Activated T-helper 2 cell treated with anti-CD3 and anti-CD28 coated beads, Interferon-gamma antibody, Interleukin-2, Interleukin-4, amounts not matched to agents 10 μg/mL and 5 μg/mL and 100 μg/mL, durations not matched to agents 14 hours and 24 hours and 36 hours (primary cell): ENCODE measurements at regions not wholly inside any gene's neighbourhood (a gene's known extent, or its start where the extent isn't known, plus 50 kb on each side); places are given as distances from the start of the nearest gene placed in this dataset.

ENCODE experiments used
- DNase-seq: peaks from one replicate; pipeline ENCODE4 v3.0.0; 2021; ENCODE audit warnings: low spot score
- H3K27ac Mint-ChIP-seq: one replicate; pipeline ENCODE4 v1.8.0; 2021; ENCODE audit warnings: mixed read lengths
- H3K27me3 Mint-ChIP-seq: one replicate; pipeline ENCODE4 v1.8.0; 2021; ENCODE audit warnings: low read depth, mixed read lengths
- H3K36me3 Mint-ChIP-seq: one replicate; pipeline ENCODE4 v1.8.0; 2021; ENCODE audit warnings: low read depth, mixed read lengths
- H3K4me1 Mint-ChIP-seq: one replicate; pipeline ENCODE4 v1.8.0; 2021; ENCODE audit warnings: low read depth, mixed read lengths
- H3K4me3 Mint-ChIP-seq: one replicate; pipeline ENCODE4 v1.8.0; 2021; ENCODE audit warnings: low read depth, mild to moderate bottlenecking, moderate library complexity, mixed read lengths
- H3K9me3 Mint-ChIP-seq: one replicate; pipeline ENCODE4 v1.8.0; 2021; ENCODE audit warnings: mixed read lengths
- intact Hi-C: fragments of 100-400 bp; cut with micrococcal nuclease; formaldehyde crosslinking; loops from one replicate; pipeline ENCODE4 v1.15.1; 2023

GRCh38 chr4:164484551-164484950, 269.4 kb upstream of the SMIM31 start:
- no peak overlapping the region for H3K27ac Mint-ChIP-seq
- no peak for DNase-seq

GRCh38 chr4:164485136-164485535, 268.8 kb upstream of the SMIM31 start:
- no peak overlapping the region for H3K4me3 Mint-ChIP-seq
- DNase-seq: no peak
- no peaks in the 10 kb centered on the region for H3K36me3 Mint-ChIP-seq
- no peak overlapping the region for H3K27ac Mint-ChIP-seq
- no peaks in the 10 kb centered on the region for H3K4me1 Mint-ChIP-seq
- H3K9me3 Mint-ChIP-seq: no peaks in the 10 kb centered on the region
- intact Hi-C loops: no loop called here
- no peaks in the 10 kb centered on the region for H3K27me3 Mint-ChIP-seq

More at GRCh38 chr4:164484551-164484950, 269.4 kb upstream of the SMIM31 start:
- Mint-ChIP-seq H3K9me3 (no peaks in the 10 kb centered on the region), H3K27me3 (no peaks in the 10 kb centered on the region), H3K4me1 (no peaks in the 10 kb centered on the region), H3K4me3 (no peak overlapping the region), H3K36me3 (no peaks in the 10 kb centered on the region)
- intact Hi-C loops: no loop called here

GRCh38 chr4:164488114-164488513, 265.8 kb upstream of the SMIM31 start:
- no peak for DNase-seq
- Mint-ChIP-seq H3K36me3 (no peaks in the 10 kb centered on the region), H3K27ac (no peak overlapping the region), H3K4me1 (no peaks in the 10 kb centered on the region), H3K27me3 (no peaks in the 10 kb centered on the region), H3K9me3 (no peaks in the 10 kb centered on the region), H3K4me3 (no peak overlapping the region)
- intact Hi-C loops: no loop called here

- intact Hi-C loops: no loop called here
- no peaks in the 10 kb centered on the region for H3K4me1 Mint-ChIP-seq
- H3K27ac Mint-ChIP-seq: no peak overlapping the region
- H3K9me3 Mint-ChIP-seq: no peaks in the 10 kb centered on the region
- H3K27me3 Mint-ChIP-seq: no peaks in the 10 kb centered on the region
- H3K36me3 Mint-ChIP-seq: no peaks in the 10 kb centered on the region
- H3K4me3 Mint-ChIP-seq: no peak overlapping the region
- DNase-seq: no peak
These were observed 252.9 kb upstream of the SMIM31 start for GRCh38 chr4:164501074-164501473.

- Mint-ChIP-seq H3K36me3 (no peaks in the 10 kb centered on the region), H3K9me3 (no peaks in the 10 kb centered on the region), H3K27me3 (no peaks in the 10 kb centered on the region), H3K4me1 (no peaks in the 10 kb centered on the region), H3K27ac (no peak overlapping the region), H3K4me3 (no peak overlapping the region)
- intact Hi-C loops: no loop called here
- no peak for DNase-seq
These were observed 250.1 kb upstream of the SMIM31 start for GRCh38 chr4:164503874-164504273.

GRCh38 chr4:164508097-164508496, 245.8 kb upstream of the SMIM31 start:
- no peak for DNase-seq
- no peak overlapping the region for H3K4me3 Mint-ChIP-seq
- H3K9me3 Mint-ChIP-seq: no peaks in the 10 kb centered on the region
- intact Hi-C loops: no loop called here
- no peaks in the 10 kb centered on the region for H3K4me1 Mint-ChIP-seq
- no peaks in the 10 kb centered on the region for H3K27me3 Mint-ChIP-seq
- H3K36me3 Mint-ChIP-seq: no peaks in the 10 kb centered on the region
- H3K27ac Mint-ChIP-seq: no peak overlapping the region

- H3K4me3 Mint-ChIP-seq: no peak overlapping the region
- intact Hi-C loops: no loop called here
- no peak overlapping the region for H3K27ac Mint-ChIP-seq
- no peaks in the 10 kb centered on the region for H3K36me3 Mint-ChIP-seq
- no peaks in the 10 kb centered on the region for H3K27me3 Mint-ChIP-seq
- no peaks in the 10 kb centered on the region for H3K4me1 Mint-ChIP-seq
- H3K9me3 Mint-ChIP-seq: no peaks in the 10 kb centered on the region
- DNase-seq: no peak
These were observed 245.2 kb upstream of the SMIM31 start for GRCh38 chr4:164508771-164509170.

- Mint-ChIP-seq H3K4me1 (no peaks in the 10 kb centered on the region), H3K27me3 (no peaks in the 10 kb centered on the region), H3K36me3 (no peaks in the 10 kb centered on the region), H3K9me3 (no peaks in the 10 kb centered on the region), H3K4me3 (no peak overlapping the region), H3K27ac (no peak overlapping the region)
- no peak for DNase-seq
- intact Hi-C loops: no loop called here
These were observed 244.0 kb upstream of the SMIM31 start for GRCh38 chr4:164509951-164510350.

GRCh38 chr4:164512124-164512523, 241.8 kb upstream of the SMIM31 start:
- no peak for DNase-seq
- Mint-ChIP-seq H3K9me3 (no peaks in the 10 kb centered on the region), H3K4me3 (no peak overlapping the region), H3K27me3 (no peaks in the 10 kb centered on the region), H3K4me1 (no peaks in the 10 kb centered on the region), H3K36me3 (no peaks in the 10 kb centered on the region), H3K27ac (no peak overlapping the region)
- intact Hi-C loops: no loop called here

- H3K36me3 Mint-ChIP-seq: no peaks in the 10 kb centered on the region
- no peak for DNase-seq
- H3K9me3 Mint-ChIP-seq: no peaks in the 10 kb centered on the region
- no peak overlapping the region for H3K4me3 Mint-ChIP-seq
- H3K4me1 Mint-ChIP-seq: no peaks in the 10 kb centered on the region
- intact Hi-C loops: no loop called here
- H3K27ac Mint-ChIP-seq: no peak overlapping the region
- H3K27me3 Mint-ChIP-seq: no peaks in the 10 kb centered on the region
These were observed 239.2 kb upstream of the SMIM31 start for GRCh38 chr4:164514765-164515164.

GRCh38 chr4:164524789-164525188, 229.1 kb upstream of the SMIM31 start:
- H3K27ac Mint-ChIP-seq: no peak overlapping the region
- H3K4me3 Mint-ChIP-seq: no peak overlapping the region
- no peaks in the 10 kb centered on the region for H3K36me3 Mint-ChIP-seq
- no peak for DNase-seq
- intact Hi-C loops: no loop called here
- no peaks in the 10 kb centered on the region for H3K27me3 Mint-ChIP-seq
- H3K9me3 Mint-ChIP-seq: no peaks in the 10 kb centered on the region
- H3K4me1 Mint-ChIP-seq: no peaks in the 10 kb centered on the region

- no peaks in the 10 kb centered on the region for H3K4me1 Mint-ChIP-seq
- intact Hi-C loops: no loop called here
- no peaks in the 10 kb centered on the region for H3K27me3 Mint-ChIP-seq
- H3K27ac Mint-ChIP-seq: no peak overlapping the region
- H3K36me3 Mint-ChIP-seq: no peaks in the 10 kb centered on the region
- H3K4me3 Mint-ChIP-seq: no peak overlapping the region
- no peaks in the 10 kb centered on the region for H3K9me3 Mint-ChIP-seq
- no peak for DNase-seq
These were observed 226.9 kb upstream of the SMIM31 start for GRCh38 chr4:164526933-164527583.

GRCh38 chr4:164529058-164529457, 224.9 kb upstream of the SMIM31 start:
- Mint-ChIP-seq H3K4me3 (no peak overlapping the region), H3K27ac (no peak overlapping the region), H3K27me3 (no peaks in the 10 kb centered on the region), H3K36me3 (no peaks in the 10 kb centered on the region), H3K9me3 (no peaks in the 10 kb centered on the region), H3K4me1 (no peaks in the 10 kb centered on the region)
- intact Hi-C loops: no loop called here
- DNase-seq: no peak

GRCh38 chr4:164529486-164529885, 224.4 kb upstream of the SMIM31 start:
- no peaks in the 10 kb centered on the region for H3K36me3 Mint-ChIP-seq
- H3K9me3 Mint-ChIP-seq: no peaks in the 10 kb centered on the region
- no peaks in the 10 kb centered on the region for H3K27me3 Mint-ChIP-seq
- DNase-seq: no peak
- intact Hi-C loops: no loop called here
- no peaks in the 10 kb centered on the region for H3K4me1 Mint-ChIP-seq
- no peak overlapping the region for H3K27ac Mint-ChIP-seq
- no peak overlapping the region for H3K4me3 Mint-ChIP-seq
